Activated B cell treated with CpG ODN at 0.5 μM for 24 hours (primary cell): ENCODE measurements at regions not wholly inside any gene's neighbourhood (a gene's known extent, or its start where the extent isn't known, plus 50 kb on each side); places are given as distances from the start of the nearest gene placed in this dataset.
"Not testable (repeated sequence)": the region's sequence is repeated elsewhere in the genome, so short reads cannot be mapped to it uniquely, and the experiment has no call there.

Source experiments
- ATAC-seq: fragments of 200-7000 bp; cut with Tn5 transposase; one replicate; pipeline ENCODE4 v1.10.0; 2021; ENCODE audit warnings: low read depth, mild to moderate bottlenecking, moderate library complexity
- CTCF ChIA-PET: fragments of 350-600 bp; sonication (Branson Sonifier 250); formaldehyde crosslinking; loops from one replicate; lab custom pipeline; 2021; ENCODE audit warnings: antibody characterized with exemption; lab: Charles Lee
- POLR2A ChIA-PET: fragments of 350-600 bp; sonication (Branson Sonifier 250); formaldehyde crosslinking; loops from one replicate; lab custom pipeline; 2021; ENCODE audit warnings: antibody characterized with exemption; lab: Charles Lee
- DNase-seq: peaks from one replicate; pipeline ENCODE4 v3.0.0; 2022
- H3K27ac Mint-ChIP-seq: one replicate; pipeline ENCODE4 v1.8.0; 2020; ENCODE audit warnings: mixed read lengths
- H3K27me3 Mint-ChIP-seq: one replicate; pipeline ENCODE4 v1.8.0; 2021; ENCODE audit warnings: mixed read lengths
- H3K36me3 Mint-ChIP-seq: one replicate; pipeline ENCODE4 v1.8.0; 2021; ENCODE audit warnings: low read depth, mixed read lengths
- H3K4me1 Mint-ChIP-seq: one replicate; pipeline ENCODE4 v1.8.0; 2021; ENCODE audit warnings: mixed read lengths
- H3K4me3 Mint-ChIP-seq: one replicate; pipeline ENCODE4 v1.8.0; 2020; ENCODE audit warnings: mild to moderate bottlenecking, mixed read lengths
- H3K9me3 Mint-ChIP-seq: one replicate; pipeline ENCODE4 v1.8.0; 2020; ENCODE audit warnings: mixed read lengths
- CTCF ChIP-seq: fragments of 200-600 bp; IDR thresholded peaks from one replicate; pipeline ENCODE4 v1.8.0; 2022; ENCODE audit warnings: antibody characterized with exemption, mild to moderate bottlenecking
- intact Hi-C: fragments of 100-400 bp; cut with micrococcal nuclease; formaldehyde crosslinking; loops from one replicate; pipeline ENCODE4 v1.15.1; 2024

DNA sequence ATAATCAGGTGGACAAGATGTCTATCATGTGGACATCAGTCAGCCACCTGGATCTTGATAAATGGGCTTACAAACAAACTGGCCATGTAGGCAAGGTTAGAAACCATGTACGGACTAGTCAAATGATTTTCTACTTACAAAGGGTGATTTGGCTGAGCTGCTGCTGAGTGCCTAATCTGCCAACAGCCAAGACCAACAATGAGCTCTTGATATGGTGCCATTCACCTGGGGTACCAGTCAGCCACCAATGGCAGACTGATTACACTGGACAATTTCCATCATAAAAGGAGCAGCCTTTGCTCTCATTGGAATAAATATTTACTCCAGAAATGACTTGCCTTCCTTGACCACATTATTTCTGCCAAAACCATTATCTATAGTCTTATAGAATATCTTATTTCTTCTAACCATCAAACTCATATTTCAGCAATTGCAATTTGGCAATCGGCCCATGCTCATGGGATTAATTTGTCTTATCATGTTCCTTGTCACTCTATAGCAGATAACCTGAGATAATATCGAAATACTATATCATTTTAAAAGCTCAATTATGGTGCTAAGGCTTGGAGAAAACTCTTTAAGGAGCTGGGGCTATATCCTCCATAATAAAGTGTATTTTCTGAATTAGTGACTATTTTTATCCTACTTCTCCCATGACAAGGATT is 135.1 kb downstream of the SLC25A46 start:
- peaks cover 2% of the 10 kb centered on the region for H3K9me3 Mint-ChIP-seq
- no peaks in the 10 kb centered on the region for H3K36me3 Mint-ChIP-seq
- no peaks in the 10 kb centered on the region for H3K27me3 Mint-ChIP-seq
- DNase-seq (no peak), ATAC-seq (no peak)
- no peak overlapping the region for H3K4me3 Mint-ChIP-seq
- H3K27ac Mint-ChIP-seq = no peak overlapping the region
- intact Hi-C loops = no loop called here
- TF ChIP-seq CTCF = no peak
- CTCF ChIA-PET = no interaction called here
- POLR2A ChIA-PET = no interaction called here
- H3K4me1 Mint-ChIP-seq = no peaks in the 10 kb centered on the region

- DNase-seq, H3K4me1 Mint-ChIP-seq, POLR2A ChIA-PET, ATAC-seq, H3K27me3 Mint-ChIP-seq, intact Hi-C loops, H3K9me3 Mint-ChIP-seq, CTCF ChIA-PET, H3K36me3 Mint-ChIP-seq, H3K27ac Mint-ChIP-seq, H3K4me3 Mint-ChIP-seq: not testable (repeated sequence)
Measured at GRCh38 chr5:110875115-110875514, 136.3 kb downstream of the SLC25A46 start.

GRCh38 chr5:110878115-110878514 is 139.3 kb downstream of the SLC25A46 start:
- ChIA-PET CTCF (interaction anchor here (0.6 kb wide), 1 partner anchor 15 kb away, joined by 3 read pairs; no protein-coding TSS in a partner anchor), POLR2A (no interaction called here)
- H3K27me3 Mint-ChIP-seq = no peaks in the 10 kb centered on the region
- H3K36me3 Mint-ChIP-seq = no peaks in the 10 kb centered on the region
- DNase-seq = no peak
- ATAC-seq = no peak
- no peak for TF ChIP-seq CTCF
- H3K4me1 Mint-ChIP-seq = no peaks in the 10 kb centered on the region
- H3K27ac Mint-ChIP-seq = no peak overlapping the region
- H3K4me3 Mint-ChIP-seq = no peak overlapping the region
- H3K9me3 Mint-ChIP-seq = peaks cover 2% of the 10 kb centered on the region
- intact Hi-C loops = no loop called here

GRCh38 chr5:110879675-110880074 is 140.9 kb downstream of the SLC25A46 start:
- Mint-ChIP-seq H3K36me3 (no peaks in the 10 kb centered on the region), H3K9me3 (peaks cover 2% of the 10 kb centered on the region), H3K4me1 (no peaks in the 10 kb centered on the region), H3K4me3 (no peak overlapping the region), H3K27me3 (no peaks in the 10 kb centered on the region), H3K27ac (no peak overlapping the region)
- TF ChIP-seq CTCF = no peak
- ATAC-seq (no peak), DNase-seq (no peak)
- intact Hi-C loops = no loop called here
- ChIA-PET POLR2A (no interaction called here), CTCF (no interaction called here)

GRCh38 chr5:110880413-110880812 is 141.6 kb downstream of the SLC25A46 start:
- ATAC-seq (no peak), DNase-seq (no peak)
- peaks cover 2% of the 10 kb centered on the region for H3K9me3 Mint-ChIP-seq
- ChIA-PET CTCF (no interaction called here), POLR2A (no interaction called here)
- H3K4me1 Mint-ChIP-seq = no peaks in the 10 kb centered on the region
- H3K27me3 Mint-ChIP-seq = no peaks in the 10 kb centered on the region
- intact Hi-C loops = no loop called here
- H3K4me3 Mint-ChIP-seq = no peak overlapping the region
- no peak overlapping the region for H3K27ac Mint-ChIP-seq
- TF ChIP-seq CTCF = no peak
- no peaks in the 10 kb centered on the region for H3K36me3 Mint-ChIP-seq

DNA sequence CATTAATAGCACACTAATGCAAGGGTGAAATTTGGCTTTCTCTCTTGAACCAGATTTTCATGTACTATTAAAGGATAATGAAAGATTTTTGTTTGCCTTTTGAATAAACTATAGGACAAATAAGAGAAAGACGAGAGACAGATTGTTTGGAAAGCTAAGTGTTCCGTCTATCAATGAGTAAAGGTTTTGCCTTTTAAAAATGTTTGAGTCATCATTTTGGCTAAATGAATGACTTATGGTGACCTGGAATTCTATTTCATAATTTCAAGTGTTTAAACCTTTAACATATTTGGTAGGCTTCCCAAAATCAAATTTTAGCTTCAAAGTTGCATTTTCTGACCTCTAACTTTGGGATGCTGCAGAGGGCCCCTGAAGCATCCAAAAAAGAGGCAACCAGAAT is 145.2 kb downstream of the SLC25A46 start:
- no peak for TF ChIP-seq CTCF
- H3K36me3 Mint-ChIP-seq = no peaks in the 10 kb centered on the region
- CTCF ChIA-PET = no interaction called here
- DNase-seq (no peak), ATAC-seq (no peak)
- H3K27me3 Mint-ChIP-seq = no peaks in the 10 kb centered on the region
- intact Hi-C loops = no loop called here
- H3K9me3 Mint-ChIP-seq = peaks cover 7% of the 10 kb centered on the region
- POLR2A ChIA-PET = no interaction called here
- H3K4me3 Mint-ChIP-seq = no peak overlapping the region
- no peak overlapping the region for H3K27ac Mint-ChIP-seq
- no peaks in the 10 kb centered on the region for H3K4me1 Mint-ChIP-seq

DNA sequence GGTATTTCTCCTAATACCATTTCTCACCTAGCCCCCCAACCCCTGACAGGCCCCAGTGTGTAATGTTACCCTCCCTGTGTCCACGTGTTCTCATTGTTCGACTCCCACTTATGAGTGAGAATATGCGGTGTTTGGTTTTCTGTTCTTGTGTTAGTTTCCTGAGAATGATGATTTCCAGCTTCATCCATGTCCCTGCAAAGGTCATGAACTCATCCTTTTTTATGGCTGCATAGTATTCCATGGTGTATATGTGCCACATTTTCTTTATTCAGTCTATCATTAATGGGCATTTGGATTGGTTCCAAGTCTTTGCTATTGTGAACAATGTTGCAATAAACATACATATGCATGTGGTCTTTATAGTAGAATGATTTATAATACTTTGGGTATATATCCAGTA is 148.4 kb downstream of the SLC25A46 start:
- H3K9me3 Mint-ChIP-seq, ATAC-seq, CTCF ChIA-PET, POLR2A ChIA-PET, H3K27ac Mint-ChIP-seq, H3K4me1 Mint-ChIP-seq, H3K4me3 Mint-ChIP-seq, H3K36me3 Mint-ChIP-seq, H3K27me3 Mint-ChIP-seq, intact Hi-C loops, DNase-seq: not testable (repeated sequence)

GRCh38 chr5:110893854-110894483 is 155.2 kb downstream of the SLC25A46 start:
- H3K36me3 Mint-ChIP-seq, CTCF ChIA-PET, POLR2A ChIA-PET, intact Hi-C loops, H3K27me3 Mint-ChIP-seq, H3K27ac Mint-ChIP-seq, H3K4me1 Mint-ChIP-seq, ATAC-seq, H3K9me3 Mint-ChIP-seq, H3K4me3 Mint-ChIP-seq, DNase-seq: not testable (repeated sequence)
